Hematopoietic multipotent progenitor cell (in vitro differentiated cells): ENCODE measurements at regions not wholly inside any gene's neighbourhood (a gene's known extent, or its start where the extent isn't known, plus 50 kb on each side); places are given as distances from the start of the nearest gene placed in this dataset.
"Not testable (repeated sequence)": the region's sequence is repeated elsewhere in the genome, so short reads cannot be mapped to it uniquely, and the experiment has no call there.

ENCODE experiments used
- DNase-seq, 3 donors: peaks; one replicate each; pipeline ENCODE4 v3.0.0-alpha.2; 2011 to 2015; ENCODE audit warnings: low read depth in 2 of 3, low spot score in 2 of 3

DNA sequence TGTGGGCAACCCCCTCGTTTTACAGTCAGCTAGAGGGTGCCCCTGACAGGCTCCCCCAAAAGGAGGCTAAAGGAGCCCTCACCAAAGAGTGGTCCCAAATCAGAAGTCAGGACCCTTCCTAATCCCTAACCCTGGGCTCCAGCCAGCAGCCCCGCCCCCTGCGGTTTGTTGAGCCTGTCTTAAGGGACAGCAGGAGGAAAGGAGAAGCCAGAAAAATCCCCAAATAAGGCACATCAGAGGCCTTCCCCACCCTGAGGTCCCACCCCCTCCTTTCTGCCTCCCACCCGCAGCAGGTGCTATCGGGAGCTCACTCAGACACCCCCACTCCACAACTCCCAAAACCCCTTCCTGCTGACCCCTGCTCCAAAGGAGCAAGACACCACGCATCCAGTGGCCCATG, 127.2 kb downstream of the TNFRSF13B start:
- not testable (repeated sequence) for DNase-seq

DNA sequence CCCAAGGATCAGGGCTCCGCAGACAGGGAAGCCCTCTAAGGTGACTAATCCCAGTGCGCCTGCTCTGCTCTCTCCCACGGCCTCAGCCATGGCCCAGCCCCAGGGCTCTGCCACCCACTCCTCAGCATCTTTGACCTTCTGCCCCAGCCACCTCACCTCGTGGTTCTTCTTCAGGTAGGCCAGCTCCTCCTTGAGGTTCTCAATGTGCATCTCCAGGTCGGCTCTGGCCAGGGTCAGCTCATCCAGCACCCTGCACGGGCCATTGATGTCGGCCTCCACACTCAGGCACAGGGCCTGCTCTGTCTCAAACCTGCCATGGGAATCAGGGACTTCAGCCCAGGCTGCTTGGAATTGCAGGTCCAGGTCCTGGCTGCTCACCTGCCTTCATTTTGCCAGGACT, 128.4 kb downstream of the TNFRSF13B start:
- DNase-seq = not testable (repeated sequence)

DNA sequence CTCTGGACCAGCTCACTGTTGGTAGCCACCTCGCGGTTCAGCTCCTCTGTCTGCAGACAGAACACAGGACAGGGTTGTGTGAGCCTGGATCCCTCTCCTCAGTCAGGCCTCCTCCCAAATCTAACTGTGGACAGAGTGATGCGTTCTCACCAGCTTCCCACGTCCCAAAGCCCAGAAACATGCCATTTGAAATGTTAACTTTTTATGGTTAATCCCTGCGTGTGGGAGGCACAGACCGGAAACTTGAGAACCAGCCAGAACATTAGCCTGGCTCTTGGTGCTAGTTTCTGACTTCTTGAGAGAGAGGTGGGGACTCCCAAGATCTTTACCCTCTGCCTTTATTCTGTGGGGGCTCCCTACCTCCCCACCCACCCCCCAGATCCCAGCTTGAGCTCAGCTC, 129.6 kb downstream of the TNFRSF13B start:
- DNase-seq = not testable (repeated sequence)

DNA sequence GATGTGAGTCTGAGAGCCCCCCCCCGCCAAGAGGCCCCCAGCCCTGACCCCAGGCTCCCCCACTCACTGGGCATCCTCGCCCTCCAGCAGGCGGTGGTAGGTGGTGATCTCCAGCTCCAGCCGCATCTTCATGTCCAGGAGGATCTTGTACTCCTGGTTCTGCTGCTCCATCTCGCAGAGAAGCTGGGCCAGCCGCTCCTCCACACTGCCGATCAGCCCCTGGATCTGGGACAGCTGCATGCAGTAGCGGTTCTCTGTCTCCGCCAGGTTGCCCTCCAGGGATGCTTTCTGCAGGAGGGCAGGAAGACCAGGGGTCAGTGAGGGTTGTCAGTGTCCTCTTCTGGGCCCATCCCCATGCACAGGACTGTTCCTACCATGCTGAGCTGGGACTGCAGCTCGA, 130.0 kb downstream of the TNFRSF13B start:
- not testable (repeated sequence) for DNase-seq

DNA sequence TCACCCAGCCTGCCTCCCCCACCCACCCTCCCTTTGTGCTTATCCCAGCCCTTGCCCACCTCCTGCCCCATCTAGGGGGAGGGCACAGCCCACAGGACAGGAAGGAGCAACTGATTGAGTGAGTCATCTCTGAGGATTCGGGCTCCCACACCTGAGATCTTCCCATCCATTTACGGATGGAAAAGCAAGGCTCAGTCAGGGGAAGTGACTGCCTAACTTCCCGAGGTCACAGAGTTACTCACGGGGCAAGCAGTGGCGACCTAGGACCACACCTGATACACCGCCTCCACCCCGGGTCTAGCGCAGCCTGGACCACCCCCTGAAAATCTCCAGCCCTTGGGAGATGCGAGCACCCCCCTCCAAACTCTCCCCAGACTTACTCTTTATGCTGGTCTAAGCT, 131.7 kb downstream of the TNFRSF13B start:
- not testable (repeated sequence) for DNase-seq

DNA sequence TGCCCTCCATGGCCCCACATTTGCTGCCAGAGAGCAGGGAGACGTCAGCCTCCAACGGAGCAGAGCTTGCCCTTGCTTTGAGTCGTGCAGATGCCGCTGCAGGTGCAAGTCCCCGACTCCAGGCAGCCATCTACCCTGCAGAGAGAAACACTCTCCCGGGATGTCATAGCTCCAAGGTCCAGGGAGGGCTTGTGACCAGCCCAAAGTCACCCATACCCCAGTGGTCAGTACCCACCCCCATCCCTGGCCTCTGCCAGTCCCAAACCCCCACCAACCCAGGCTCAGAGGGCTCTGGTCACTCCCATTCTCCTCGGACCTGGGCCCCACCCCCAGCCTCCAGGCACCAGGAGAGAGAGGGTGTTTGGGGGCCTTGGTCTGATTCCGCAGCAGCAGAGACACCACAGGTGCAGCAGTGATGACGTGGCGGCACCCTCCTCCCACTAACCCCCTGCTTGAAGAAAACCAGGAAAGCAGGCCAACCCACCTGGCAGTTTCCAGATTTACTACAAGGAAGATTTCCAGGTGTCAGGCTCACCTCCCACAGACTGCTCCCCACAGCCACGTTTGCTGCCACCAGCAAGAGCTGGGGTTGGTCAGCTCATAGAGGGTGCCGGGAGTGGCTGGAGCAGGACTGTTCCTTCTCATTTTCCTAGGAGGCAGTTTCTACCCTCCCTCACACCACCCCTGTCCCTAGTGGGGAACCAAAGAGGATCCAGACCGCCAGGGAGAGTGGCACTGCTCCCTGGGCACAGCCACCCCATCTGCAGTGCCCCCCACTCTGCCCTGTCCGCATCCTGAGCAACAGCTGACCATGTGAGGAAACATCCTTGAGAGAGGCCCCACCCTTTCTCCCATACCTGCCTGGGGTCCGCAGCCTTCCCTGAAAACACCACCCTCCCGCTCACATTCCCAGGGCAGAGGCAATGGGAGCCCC, 132.4 kb downstream of the TNFRSF13B start:
- not testable (repeated sequence) for DNase-seq

DNA sequence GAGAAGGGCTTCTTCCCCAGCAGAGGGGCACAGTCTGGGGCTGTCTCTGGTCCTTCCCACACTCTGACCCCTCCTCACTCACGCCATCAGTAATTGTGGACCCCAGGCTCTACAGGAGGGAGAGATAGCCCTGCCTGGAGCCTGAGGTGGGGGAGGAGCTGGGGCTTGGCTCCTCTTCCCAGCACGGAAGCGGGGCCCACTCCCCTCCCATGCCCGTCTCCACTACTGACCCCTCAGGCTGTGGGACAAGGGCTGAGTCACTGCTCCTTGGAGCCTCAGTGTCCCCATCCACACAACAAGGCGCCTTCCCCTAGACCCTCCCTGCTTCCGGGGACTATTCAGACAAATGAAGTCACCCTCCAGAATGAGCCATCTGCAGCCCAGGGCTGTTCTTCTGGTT, 133.1 kb downstream of the TNFRSF13B start:
- not testable (repeated sequence) for DNase-seq

DNA sequence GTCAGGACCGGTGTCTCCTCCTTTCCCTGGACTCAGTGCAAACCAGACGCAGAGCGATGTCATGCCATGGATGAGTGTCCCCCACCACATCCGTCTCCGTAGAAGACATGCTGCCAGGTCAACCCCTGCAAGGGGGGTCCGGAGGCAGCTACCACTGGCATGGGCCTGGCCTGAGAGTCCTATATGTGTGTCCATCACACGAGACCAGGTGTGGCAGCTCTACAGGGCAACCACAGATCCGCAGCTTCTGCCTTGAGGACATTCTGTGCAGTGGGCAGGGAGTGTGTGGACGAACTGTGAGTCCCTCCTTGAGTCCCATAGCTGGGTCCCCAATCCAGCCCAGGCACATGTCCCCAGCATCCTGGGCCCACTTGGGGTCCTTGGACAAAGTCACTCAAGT, 133.6 kb downstream of the TNFRSF13B start:
- DNase-seq = not testable (repeated sequence)

DNA sequence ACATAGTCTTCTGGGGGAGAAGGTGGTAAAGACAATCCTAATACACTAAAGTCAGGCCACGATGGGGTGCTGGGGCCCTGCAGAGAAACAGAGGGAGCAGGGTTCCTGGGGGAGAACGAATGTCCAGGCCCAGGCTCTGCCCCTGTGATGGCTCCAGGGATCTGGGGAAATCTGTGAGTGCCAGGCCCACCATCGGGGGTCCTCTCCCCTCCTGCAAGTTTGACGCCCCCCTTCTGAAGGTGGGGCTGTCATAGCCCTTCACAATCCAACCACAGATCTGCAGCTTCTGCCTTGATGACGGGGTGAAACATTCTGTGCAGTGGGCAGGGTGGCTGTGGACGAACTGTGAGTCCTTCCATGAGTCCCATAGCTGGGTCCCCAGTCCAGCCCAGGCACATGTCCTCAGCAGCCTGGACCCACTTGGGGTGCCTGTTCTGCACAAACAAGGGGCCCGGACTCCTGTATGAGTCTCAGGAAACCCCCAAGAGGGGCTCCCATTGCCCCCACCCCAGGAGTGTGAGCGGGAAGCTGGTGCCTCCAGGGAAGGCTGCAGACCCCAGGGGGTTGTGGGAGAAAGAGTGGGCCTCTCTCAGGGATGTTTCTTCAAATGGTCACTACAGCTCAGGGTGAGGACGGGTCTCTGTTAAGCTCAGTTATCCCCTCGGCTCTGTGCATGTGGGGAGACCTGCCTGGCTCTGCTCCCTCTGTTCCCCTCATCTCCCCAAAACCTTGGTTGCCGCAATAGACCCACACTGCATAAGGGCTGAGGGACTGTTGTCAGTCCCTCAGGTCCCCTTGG, 134.3 kb downstream of the TNFRSF13B start:
- DNase-seq = not testable (repeated sequence)

DNA sequence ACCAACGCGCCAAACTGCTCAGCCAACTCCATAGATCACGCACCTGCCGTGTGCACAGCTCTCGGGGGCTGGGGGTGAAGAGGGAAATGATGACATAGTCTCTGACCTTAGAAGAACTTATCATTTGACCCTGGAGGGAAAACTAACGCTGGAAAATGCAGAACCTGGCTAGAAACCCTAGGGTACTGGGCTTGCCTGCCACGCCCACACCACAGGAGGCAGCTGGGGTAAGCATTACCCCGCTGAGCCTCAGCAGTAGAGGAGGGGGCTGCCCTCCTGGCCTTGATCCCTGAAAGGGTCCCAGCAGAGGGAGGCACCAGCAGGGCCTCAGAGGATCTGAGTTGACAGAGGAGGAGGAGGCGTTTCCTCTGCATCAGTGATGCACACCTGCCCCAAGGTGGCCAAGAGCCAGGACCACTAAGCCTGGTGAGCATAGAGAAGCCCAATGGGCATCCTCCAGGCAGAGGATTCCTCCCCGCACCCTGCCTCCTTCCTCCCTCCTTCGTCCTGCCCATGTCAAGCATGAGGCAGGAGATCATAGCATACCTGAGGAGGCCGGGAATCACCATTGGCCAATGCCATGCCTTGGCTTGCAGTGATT, 135.5 kb downstream of the TNFRSF13B start:
- DNase-seq = not testable (repeated sequence)

DNA sequence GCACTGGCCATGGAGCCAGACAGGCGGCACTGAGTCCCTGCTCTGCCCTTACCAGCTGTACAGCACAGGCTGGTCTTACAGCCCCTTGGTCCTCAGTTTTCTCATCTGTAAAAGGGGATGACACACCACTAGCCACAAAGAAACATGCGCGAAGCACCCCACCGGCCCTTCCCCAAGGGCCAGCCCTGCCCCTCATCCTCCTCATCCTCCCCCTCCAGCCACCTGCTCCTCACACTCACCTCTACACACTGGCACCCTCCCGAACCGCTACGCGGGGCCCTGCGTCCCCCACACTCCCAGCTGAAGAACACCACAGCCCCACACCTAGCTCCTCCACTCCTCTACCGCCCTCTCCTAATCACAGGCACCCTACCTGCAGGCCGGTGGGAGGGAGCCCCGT, 138.4 kb downstream of the TNFRSF13B start:
- not testable (repeated sequence) for DNase-seq

DNA sequence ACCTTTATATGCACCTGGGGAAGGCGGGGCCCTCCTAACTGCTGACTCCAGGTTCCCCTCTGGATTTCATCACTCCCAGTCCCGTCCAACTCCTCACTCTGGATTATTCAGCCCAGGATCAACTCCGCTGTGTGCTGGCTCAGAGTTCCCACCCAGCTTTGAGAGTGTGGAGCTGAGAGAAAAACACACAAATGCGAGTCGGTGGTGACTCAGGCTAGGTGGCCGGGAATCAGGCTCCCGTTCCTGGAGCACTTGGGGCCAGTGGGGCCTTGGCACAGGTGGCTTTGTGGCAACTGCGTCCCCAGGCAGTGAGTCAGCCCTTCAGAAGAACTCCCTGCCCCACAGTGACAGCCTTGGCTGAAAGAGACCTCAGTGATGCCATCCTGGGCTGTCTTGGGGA, 139.1 kb downstream of the TNFRSF13B start:
- not testable (repeated sequence) for DNase-seq

DNA sequence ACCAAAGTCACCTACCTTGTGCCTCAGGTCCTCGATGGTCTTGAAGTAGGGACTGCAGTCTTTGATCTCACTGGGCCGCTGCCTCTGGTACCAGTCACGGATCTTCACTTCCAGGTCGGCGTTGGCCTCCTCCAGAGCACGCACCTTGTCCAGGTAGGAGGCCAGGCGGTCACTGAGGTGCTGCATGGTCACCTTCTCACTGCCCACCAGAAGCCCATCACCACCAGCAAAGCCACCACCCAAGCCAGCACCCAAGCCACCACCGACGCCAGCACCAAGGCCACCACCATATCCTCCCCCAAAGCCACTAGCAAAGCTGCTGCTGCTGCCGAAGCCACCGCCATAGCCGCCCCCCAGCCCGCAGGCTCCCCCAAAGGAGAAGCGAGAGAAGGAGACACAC, 139.7 kb downstream of the TNFRSF13B start:
- DNase-seq = not testable (repeated sequence)

DNA sequence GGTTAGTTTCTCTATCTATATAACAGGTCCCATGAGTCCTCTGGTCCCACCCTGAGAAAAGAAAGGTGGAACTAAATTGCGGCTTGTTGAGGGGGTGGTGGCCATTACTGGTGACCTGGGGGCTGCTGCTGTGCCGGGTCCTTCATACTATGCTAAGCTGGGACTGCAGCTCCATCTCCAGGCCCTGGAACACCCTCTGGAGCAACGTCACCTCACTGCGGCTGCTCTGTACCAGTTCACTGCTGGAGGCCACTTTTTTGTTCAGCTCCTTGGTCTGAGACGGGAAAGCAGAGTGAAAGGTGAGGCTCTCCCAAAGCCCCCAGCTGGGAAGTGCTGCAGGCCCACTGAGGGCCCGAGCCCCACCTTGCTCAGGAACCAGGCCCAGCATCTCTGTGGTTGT, 140.7 kb downstream of the CCDC144A start:
- not testable (repeated sequence) for DNase-seq

DNA sequence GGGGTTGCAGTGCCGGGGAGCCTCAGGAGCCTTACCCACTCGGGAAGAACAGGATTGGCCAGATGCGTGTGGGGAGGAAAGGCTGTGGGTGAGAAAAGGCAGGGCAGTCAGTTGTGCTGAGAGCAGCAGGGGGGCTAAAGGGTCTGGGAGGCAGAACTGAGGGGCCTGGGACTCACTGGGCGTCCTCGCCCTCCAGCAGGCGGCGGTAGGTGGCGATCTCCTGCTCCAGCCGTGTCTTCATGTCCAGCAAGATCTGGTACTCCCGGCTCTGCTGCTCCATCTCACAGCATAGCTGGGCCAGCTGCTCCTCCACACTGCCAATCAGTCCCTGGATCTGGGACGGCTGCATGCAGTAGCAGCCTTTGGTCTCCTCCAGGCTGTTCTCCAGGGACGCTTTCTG, 140.2 kb downstream of the CCDC144A start:
- not testable (repeated sequence) for DNase-seq
